EL (cell line): ENCODE measurements at regions not wholly inside any gene's neighbourhood (a gene's known extent, or its start where the extent isn't known, plus 50 kb on each side); places are given as distances from the start of the nearest gene placed in this dataset.
"Not testable (repeated sequence)": the region's sequence is repeated elsewhere in the genome, so short reads cannot be mapped to it uniquely, and the experiment has no call there.

Source experiments
- DNase-seq: peaks from one replicate; pipeline ENCODE4 v3.0.0-alpha.2; 2016

- DNase-seq: no peak
These were observed 348.9 kb upstream of the ISL1 start for GRCh38 chr5:51034222-51034901.

DNA sequence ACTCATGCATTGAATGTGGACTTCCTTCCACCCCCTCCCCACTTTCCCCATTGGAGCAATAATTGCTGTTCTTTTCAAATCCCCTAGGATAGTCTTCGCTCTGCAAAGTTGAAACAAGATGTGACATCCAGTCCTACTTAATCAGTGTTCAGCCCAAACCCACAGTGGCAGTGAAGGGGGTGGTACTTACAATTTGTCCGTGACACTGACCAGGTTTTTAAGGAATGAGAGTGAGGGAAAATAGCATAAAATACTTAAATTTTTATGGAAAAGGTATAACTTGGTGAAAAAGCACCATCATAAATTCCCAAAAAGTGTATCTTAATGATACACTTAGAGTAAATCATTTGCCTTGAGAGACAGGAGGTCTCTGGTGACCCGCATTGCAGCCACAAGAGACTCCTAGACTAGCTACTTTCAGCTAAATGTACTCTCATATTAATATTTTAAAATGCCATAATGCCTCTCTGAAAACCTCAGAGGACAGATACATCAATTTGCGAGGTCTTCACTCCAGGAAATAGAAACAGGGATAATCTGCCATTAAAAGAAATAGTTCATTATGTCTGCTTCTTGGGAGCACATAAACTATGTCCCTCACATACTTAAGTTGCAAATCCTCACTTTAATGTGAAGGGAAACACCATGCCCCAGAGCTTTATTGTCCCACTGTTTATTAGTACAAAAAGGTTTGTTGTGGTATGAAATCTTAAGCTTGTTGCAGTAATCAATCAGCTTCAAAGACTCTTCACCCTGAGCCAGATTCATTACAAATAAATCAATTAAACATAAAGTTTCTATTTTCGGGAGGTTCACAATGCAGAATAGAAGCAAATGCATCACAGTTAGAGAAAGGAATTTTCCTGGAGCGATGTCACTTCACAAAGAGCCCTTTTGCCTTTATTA, 343.6 kb upstream of the ISL1 start:
- DNase-seq: no peak

- no peak for DNase-seq
These were observed 339.5 kb upstream of the ISL1 start for GRCh38 chr5:51043745-51044144.

DNA sequence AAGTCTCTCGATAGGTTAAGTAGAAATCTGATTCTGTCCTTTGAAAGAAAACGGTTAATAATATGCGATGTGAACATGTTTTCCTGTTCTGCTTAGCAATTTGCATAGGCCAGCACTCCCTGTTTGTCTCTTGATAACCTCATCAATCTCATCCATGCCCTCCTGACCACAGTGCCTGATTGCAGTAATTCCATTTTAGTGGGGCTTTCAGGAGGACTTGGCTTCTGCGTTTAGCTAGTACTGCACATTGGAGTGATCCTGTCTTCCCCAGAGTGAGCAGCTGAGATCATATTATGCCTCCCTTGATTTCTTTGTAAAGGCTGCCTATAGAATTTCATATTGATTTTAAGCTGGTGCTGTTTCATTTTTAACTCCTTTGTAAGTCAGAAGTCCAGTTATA, 335.9 kb upstream of the ISL1 start:
- no peak for DNase-seq

GRCh38 chr5:51053361-51053760, 329.9 kb upstream of the ISL1 start:
- DNase-seq: no peak

GRCh38 chr5:51060953-51061352, 322.3 kb upstream of the ISL1 start:
- no peak for DNase-seq

GRCh38 chr5:51072937-51073336, 310.3 kb upstream of the ISL1 start:
- DNase-seq: no peak

GRCh38 chr5:51082741-51083140, 300.5 kb upstream of the ISL1 start:
- DNase-seq: no peak

- DNase-seq: no peak
These were observed 291.4 kb upstream of the ISL1 start for GRCh38 chr5:51091816-51092215.

GRCh38 chr5:51095486-51095885, 287.8 kb upstream of the ISL1 start:
- no peak for DNase-seq

GRCh38 chr5:51096859-51097258, 286.4 kb upstream of the ISL1 start:
- DNase-seq: no peak

DNA sequence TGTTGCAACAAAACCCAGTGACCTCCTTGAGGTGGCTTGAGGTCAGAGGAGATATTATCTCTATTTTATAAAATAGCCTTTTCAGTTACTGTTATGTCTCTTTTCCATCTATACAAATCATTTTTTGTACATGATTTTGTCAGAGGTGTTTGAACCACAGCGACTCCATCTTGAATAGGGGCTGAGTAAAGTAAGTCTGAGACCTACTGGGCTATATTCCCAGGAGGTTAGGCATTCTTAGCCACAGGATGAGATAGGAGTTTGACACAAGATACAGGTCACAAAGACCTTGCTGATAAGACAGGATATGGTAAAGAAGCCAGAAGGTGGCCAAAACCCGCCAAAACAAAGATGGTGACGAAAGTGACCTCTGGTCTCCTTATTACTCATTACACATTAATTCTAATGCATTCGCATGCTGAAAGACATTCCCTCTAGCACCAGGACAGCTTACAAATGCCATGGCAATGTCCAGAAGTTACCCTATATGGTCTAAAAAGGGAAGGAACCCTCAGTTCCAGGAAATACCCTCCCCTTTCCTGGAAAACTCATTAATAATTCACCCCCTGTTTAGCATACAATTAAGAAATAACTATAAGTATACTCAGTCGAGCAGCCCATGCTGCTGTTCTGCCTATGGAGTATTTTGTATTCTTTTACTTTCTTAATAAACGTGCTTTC, 283.9 kb upstream of the ISL1 start:
- DNase-seq: no peak

- DNase-seq: no peak
These were observed 278.7 kb upstream of the ISL1 start for GRCh38 chr5:51104556-51104955.

- no peak for DNase-seq
These were observed 273.4 kb upstream of the ISL1 start for GRCh38 chr5:51109786-51110410.

DNA sequence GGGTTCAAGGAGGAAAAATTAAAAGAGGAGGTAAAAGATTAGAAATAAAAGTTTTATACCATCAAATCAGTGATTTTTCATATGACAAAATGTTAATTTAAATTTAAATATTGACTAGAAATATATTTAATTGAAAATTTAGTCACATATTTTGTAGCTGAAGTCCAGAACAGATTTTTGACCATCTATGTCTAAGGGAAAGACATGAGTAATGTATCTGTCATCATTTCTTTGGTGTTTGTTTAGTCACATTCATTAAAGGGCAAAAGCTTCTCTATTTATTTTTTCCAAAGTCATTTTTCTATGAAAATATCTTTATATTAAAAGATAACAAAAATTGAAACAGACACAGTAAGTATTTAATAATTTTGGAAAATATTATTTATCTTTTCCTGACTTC, 252.0 kb upstream of the ISL1 start:
- DNase-seq: no peak

DNA sequence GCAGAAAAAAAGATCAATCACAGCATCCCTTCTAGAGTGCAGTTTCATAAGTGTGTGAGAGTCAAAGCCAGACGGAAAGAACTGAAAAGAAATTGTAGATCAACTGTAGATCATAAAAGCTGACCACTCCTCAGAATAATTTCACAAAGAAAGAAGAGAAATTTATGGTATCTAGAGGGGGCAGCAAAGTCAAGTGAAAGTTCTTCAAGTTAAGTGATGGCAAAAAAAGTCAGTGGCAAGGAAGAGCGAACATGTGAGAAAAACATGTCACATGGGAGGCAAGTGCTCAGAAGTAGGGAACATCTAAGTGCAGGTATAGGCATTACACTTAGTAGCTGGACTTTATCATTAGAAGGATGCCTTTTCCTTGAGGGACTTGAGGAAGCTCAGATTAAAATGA, 245.1 kb upstream of the ISL1 start:
- no peak for DNase-seq

DNA sequence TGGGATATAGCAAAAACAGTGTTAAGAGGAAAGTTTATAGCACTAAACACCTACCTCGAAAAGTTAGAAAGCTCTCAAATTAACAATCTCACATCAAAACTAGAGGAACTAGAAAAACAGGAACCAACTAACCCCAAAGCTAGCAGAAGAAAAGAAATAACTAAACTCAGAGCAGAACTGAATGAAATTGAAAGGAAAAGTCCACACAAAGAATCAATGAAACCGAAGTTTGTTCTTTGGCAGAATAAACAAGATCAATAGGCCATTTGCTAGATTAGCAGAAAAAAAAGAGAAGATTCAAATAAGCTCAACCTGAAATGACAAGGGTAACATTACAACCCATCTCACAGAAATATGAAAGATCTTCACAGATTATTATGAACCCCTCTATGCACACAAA, 234.8 kb upstream of the ISL1 start:
- DNase-seq: no peak

DNA sequence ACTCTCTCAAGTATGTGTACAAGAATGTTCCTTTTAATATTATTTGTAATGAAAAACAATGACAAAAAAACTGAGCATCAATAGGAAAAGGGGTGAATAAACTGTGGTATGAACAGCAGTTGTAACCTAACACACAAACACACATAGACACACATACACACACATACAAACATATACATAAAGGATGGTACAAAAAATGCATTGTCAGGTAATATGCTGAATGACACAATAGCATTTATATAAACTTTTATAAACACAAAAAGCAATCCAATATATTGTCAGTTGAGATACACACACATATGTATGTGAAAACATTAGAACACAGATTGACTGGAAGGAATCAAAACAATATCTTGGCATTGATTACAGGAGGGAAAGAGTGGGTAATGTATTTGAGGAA, 227.0 kb upstream of the ISL1 start:
- DNase-seq: no peak

- no peak for DNase-seq
These were observed 226.4 kb upstream of the ISL1 start for GRCh38 chr5:51156838-51157237.

GRCh38 chr5:51159164-51159563, 224.1 kb upstream of the ISL1 start:
- DNase-seq: no peak

GRCh38 chr5:51159606-51160005, 223.6 kb upstream of the ISL1 start:
- no peak for DNase-seq

GRCh38 chr5:51162245-51162644, 221.0 kb upstream of the ISL1 start:
- DNase-seq: no peak

GRCh38 chr5:51165621-51166020, 217.6 kb upstream of the ISL1 start:
- not testable (repeated sequence) for DNase-seq
